ENCODE measurements at regions not wholly inside any gene's neighbourhood (a gene's known extent, or its start where the extent isn't known, plus 50 kb on each side); places are given as distances from the start of the nearest gene placed in this dataset.

GRCh38 chr19:31064491-31064890 is 284.7 kb downstream of the TSHZ3 start:
- peaks cover 7% of the 10 kb centered on the region for H3K27me3 Mint-ChIP-seq (ENCODE audit: low read depth, poor library complexity)
- H3K27ac Mint-ChIP-seq: no peak overlapping the region
- TF ChIP-seq, protein P1, sequence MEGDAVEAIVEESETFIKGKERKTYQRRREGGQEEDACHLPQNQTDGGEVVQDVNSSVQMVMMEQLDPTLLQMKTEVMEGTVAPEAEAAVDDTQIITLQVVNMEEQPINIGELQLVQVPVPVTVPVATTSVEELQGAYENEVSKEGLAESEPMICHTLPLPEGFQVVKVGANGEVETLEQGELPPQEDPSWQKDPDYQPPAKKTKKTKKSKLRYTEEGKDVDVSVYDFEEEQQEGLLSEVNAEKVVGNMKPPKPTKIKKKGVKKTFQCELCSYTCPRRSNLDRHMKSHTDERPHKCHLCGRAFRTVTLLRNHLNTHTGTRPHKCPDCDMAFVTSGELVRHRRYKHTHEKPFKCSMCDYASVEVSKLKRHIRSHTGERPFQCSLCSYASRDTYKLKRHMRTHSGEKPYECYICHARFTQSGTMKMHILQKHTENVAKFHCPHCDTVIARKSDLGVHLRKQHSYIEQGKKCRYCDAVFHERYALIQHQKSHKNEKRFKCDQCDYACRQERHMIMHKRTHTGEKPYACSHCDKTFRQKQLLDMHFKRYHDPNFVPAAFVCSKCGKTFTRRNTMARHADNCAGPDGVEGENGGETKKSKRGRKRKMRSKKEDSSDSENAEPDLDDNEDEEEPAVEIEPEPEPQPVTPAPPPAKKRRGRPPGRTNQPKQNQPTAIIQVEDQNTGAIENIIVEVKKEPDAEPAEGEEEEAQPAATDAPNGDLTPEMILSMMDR (IDR thresholded peaks at IDR 0.05): no peak
- peaks cover 13% of the 10 kb centered on the region for H3K4me1 Mint-ChIP-seq
- no peaks in the 10 kb centered on the region for H3K36me3 Mint-ChIP-seq (ENCODE audit: low read depth)
- no peak overlapping the region for H3K4me3 Mint-ChIP-seq
- no peak for DNase-seq
- H3K9me3 Mint-ChIP-seq: peaks cover 12% of the 10 kb centered on the region

DNA sequence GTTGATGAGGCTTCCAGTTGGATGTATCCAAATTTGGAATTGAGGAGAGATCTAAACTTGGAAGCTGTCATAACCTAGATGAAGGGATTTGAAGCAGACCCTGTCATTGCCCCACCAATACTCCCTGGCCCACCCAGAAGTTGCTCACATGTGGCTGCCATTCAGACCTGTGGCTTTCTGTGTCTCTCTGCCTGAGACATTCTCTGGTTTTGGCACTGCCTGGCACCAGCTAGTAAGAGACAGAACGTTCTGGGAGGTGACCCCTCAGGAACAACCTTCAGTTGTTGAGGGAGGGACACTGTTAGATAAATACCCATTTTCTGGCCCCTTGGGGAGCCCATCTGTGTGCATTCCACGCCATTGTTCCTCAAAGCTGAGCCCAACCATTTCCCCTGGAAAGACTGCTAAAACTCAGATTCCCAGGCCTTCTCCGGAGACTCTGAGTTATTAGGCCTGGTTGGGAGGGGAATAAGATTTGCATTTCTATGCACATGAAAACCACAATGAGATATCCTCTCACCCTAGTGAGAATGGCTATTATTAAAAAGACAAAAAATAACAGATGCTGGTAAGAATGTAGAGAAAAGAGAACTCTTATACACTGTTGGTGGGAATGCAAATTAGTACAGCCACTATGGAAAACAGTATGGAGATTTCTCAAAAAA is 290.4 kb downstream of the TSHZ3 start:
- no peak overlapping the region for H3K4me3 Mint-ChIP-seq
- peaks cover 15% of the 10 kb centered on the region for H3K9me3 Mint-ChIP-seq
- TF ChIP-seq, protein P1 (IDR thresholded peaks at IDR 0.05): no peak
- no peaks in the 10 kb centered on the region for H3K36me3 Mint-ChIP-seq (ENCODE audit: low read depth)
- peaks cover 6% of the 10 kb centered on the region for H3K4me1 Mint-ChIP-seq
- peaks cover 7% of the 10 kb centered on the region for H3K27me3 Mint-ChIP-seq (ENCODE audit: low read depth, poor library complexity)
- H3K27ac Mint-ChIP-seq: no peak overlapping the region
- DNase-seq: no peak

DNA sequence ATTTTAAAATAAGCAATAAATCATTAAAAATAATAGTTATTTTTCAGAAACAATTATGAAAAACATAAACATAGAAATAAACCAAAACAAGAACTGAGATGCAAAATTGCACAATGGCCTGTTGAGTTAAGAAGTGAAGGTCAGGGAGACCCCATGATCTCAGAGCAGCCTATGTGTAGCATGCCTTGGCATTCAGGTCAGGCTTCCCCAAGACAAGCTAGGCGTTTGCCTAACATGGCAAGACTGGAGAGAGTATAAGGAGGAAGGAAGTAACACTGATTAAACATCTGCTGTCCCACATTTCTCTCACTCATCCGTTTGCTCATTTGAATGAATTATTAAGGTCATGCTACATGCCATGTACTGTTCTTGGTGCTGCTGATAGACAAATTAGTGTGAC is 291.8 kb downstream of the TSHZ3 start:
- TF ChIP-seq, protein P1 (IDR thresholded peaks at IDR 0.05): no peak
- H3K9me3 Mint-ChIP-seq: peaks cover 15% of the 10 kb centered on the region
- H3K4me3 Mint-ChIP-seq: no peak overlapping the region
- peaks cover 6% of the 10 kb centered on the region for H3K4me1 Mint-ChIP-seq
- peaks cover 7% of the 10 kb centered on the region for H3K27me3 Mint-ChIP-seq (ENCODE audit: low read depth, poor library complexity)
- H3K27ac Mint-ChIP-seq: no peak overlapping the region
- no peaks in the 10 kb centered on the region for H3K36me3 Mint-ChIP-seq (ENCODE audit: low read depth)
- no peak for DNase-seq

GRCh38 chr19:31055454-31055853 is 293.8 kb downstream of the TSHZ3 start:
- DNase-seq: no peak
- Mint-ChIP-seq H3K36me3 (ENCODE audit: low read depth) (no peaks in the 10 kb centered on the region), H3K27me3 (ENCODE audit: low read depth, poor library complexity) (peaks cover 11% of the 10 kb centered on the region), H3K4me3 (no peak overlapping the region), H3K4me1 (peaks cover 6% of the 10 kb centered on the region), H3K27ac (no peak overlapping the region), H3K9me3 (peaks cover 9% of the 10 kb centered on the region)
- TF ChIP-seq, protein P1 (IDR thresholded peaks at IDR 0.05): no peak

- peaks cover 11% of the 10 kb centered on the region for H3K27me3 Mint-ChIP-seq (ENCODE audit: low read depth, poor library complexity)
- TF ChIP-seq, protein P1 (IDR thresholded peaks at IDR 0.05): peak; percentile 50
- peaks cover 6% of the 10 kb centered on the region for H3K4me1 Mint-ChIP-seq
- H3K27ac Mint-ChIP-seq: no peak overlapping the region
- no peak overlapping the region for H3K4me3 Mint-ChIP-seq
- peak; percentile 47 for DNase-seq
- H3K36me3 Mint-ChIP-seq (ENCODE audit: low read depth): no peaks in the 10 kb centered on the region
- peaks cover 3% of the 10 kb centered on the region for H3K9me3 Mint-ChIP-seq
Observed at GRCh38 chr19:31054430-31054829, 294.8 kb downstream of the TSHZ3 start.

GRCh38 chr19:31049431-31049830 is 299.8 kb downstream of the TSHZ3 start:
- H3K36me3 Mint-ChIP-seq (ENCODE audit: low read depth): no peaks in the 10 kb centered on the region

More at GRCh38 chr19:31049431-31049830, 299.8 kb downstream of the TSHZ3 start:
- Mint-ChIP-seq H3K27me3 (ENCODE audit: low read depth, poor library complexity) (peaks cover 8% of the 10 kb centered on the region), H3K4me1 (no peaks in the 10 kb centered on the region), H3K27ac (no peak overlapping the region), H3K4me3 (no peak overlapping the region), H3K9me3 (no peaks in the 10 kb centered on the region)
- TF ChIP-seq, protein P1 (IDR thresholded peaks at IDR 0.05): no peak
- DNase-seq: no peak

Measured in nephron progenitor cell (in vitro differentiated cells).